Rectal smooth muscle tissue (tissue), 1 donor: ENCODE measurements at regions not wholly inside any gene's neighbourhood (a gene's known extent, or its start where the extent isn't known, plus 50 kb on each side); places are given as distances from the start of the nearest gene placed in this dataset.

Source experiments
- H3K27ac ChIP-seq: one replicate; pipeline ENCODE4 v1.7.0; 2013; ENCODE audit warnings: low read depth, low read length, inconsistent platforms
- H3K27me3 ChIP-seq: one replicate; pipeline ENCODE4 v1.7.0; 2013; ENCODE audit warnings: low read length; ENCODE audit not compliant: control insufficient read depth, insufficient read depth
- H3K36me3 ChIP-seq: one replicate; pipeline ENCODE4 v1.7.0; 2013; ENCODE audit warnings: low read length; ENCODE audit not compliant: control insufficient read depth, insufficient read depth
- H3K4me1 ChIP-seq: one replicate; pipeline ENCODE4 v1.7.0; 2013; ENCODE audit warnings: low read length; ENCODE audit not compliant: control insufficient read depth, insufficient read depth
- H3K4me3 ChIP-seq: one replicate; pipeline ENCODE4 v1.7.0; 2013; ENCODE audit warnings: low read length
- H3K9ac ChIP-seq: one replicate; pipeline ENCODE4 v1.7.0; 2013; ENCODE audit warnings: low read length

DNA sequence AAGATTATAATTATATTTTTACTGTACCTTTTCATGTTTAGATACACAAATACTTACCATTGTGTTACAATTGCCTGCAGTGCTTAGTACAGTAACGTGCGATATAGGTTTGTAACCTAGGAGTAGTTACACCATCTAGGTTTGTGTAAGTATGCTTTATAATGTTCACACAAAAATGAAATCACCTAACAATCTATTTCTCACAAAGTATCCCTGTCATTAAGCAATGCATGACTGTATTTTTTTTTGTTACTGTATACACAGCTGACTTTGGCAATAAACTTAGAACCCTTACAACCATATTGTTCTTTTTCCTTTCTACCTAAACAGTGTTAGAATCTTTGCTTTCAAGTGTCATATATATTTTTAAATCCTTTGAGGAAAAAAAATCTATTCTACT lies 303.0 kb upstream of the E2F7 start:
- Histone ChIP-seq H3K36me3 (no peaks in the 10 kb centered on the region), H3K27me3 (no peaks in the 10 kb centered on the region), H3K4me3 (no peak overlapping the region), H3K27ac (no peak overlapping the region), H3K4me1 (no peaks in the 10 kb centered on the region), H3K9ac (no peak overlapping the region)

DNA sequence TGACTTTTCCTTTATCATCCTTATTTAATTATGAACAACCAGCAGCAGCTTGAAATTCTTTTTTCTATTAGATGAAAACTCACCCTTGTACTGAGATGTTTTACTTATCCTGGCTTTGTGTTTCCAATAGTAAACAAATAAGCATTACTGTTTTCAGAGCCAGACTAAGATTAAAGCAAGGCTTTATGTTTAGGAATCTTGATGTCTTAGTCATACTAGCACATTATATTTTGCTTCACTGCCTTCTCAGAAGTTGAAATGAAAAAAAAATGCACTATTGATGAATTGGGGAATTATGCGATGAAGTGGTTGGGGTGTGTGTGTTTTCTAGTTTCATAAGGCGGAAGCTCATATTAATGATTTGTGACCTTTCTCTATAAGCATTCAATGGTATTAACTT lies 301.2 kb upstream of the E2F7 start:
- Histone ChIP-seq H3K4me1 (no peaks in the 10 kb centered on the region), H3K9ac (no peak overlapping the region), H3K4me3 (no peak overlapping the region), H3K27ac (no peak overlapping the region), H3K27me3 (no peaks in the 10 kb centered on the region), H3K36me3 (no peaks in the 10 kb centered on the region)

DNA sequence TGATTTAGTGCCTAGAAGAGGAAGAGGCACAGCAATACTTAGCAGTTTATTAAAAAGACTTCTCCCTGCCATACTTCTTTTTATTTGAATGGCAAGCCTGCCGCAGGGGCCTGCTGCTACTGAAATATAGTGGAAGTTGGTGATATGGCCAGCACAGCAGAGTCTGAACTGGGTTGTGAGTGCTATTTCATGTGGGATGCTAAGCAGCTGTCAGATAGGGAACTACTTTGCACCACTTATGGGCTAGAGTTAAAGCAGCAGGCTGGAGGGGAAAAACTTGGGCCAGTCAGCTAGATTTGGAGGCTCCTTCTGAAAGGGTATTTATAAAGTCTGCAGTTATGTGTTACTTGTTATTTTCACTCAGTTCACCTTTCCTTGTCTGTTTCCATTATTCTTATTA lies 299.0 kb upstream of the E2F7 start:
- Histone ChIP-seq H3K4me3 (no peak overlapping the region), H3K27me3 (no peaks in the 10 kb centered on the region), H3K9ac (no peak overlapping the region), H3K27ac (no peak overlapping the region), H3K4me1 (no peaks in the 10 kb centered on the region), H3K36me3 (no peaks in the 10 kb centered on the region)

DNA sequence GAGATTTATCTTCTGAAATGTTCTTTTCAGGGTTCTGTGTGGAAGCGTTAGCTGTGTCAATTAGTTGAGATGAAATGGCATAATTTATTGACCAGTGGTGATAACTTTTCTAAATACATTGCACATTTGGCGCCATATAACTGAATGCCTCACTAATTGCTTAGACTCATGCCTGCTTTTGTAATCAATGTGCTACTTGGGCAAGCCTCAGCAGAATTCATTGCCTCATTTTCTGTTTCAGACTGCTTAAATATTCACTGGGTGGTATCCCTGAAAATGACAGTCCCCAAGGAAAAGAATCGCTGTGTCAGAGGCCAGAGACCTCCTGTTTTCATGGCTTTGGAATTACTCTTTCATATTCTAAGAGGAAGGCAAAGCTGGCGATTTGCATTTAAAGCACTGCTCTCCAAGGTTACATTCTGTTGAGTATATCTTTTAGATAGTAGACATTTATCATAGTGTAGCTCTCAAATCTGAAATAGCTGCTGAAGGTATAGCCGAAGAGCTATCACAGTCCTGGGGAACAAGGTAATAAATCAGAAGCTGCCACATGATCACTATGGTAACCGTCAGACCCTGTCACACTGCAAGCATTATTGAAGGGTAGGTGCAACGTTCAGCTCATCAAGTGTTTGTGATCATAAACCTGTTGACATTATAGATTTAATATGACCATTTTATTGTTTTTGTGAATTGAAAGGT lies 297.3 kb upstream of the E2F7 start:
- H3K27ac ChIP-seq: no peak overlapping the region
- H3K9ac ChIP-seq: no peak overlapping the region
- no peaks in the 10 kb centered on the region for H3K27me3 ChIP-seq
- no peaks in the 10 kb centered on the region for H3K4me1 ChIP-seq
- H3K4me3 ChIP-seq: no peak overlapping the region
- no peaks in the 10 kb centered on the region for H3K36me3 ChIP-seq

DNA sequence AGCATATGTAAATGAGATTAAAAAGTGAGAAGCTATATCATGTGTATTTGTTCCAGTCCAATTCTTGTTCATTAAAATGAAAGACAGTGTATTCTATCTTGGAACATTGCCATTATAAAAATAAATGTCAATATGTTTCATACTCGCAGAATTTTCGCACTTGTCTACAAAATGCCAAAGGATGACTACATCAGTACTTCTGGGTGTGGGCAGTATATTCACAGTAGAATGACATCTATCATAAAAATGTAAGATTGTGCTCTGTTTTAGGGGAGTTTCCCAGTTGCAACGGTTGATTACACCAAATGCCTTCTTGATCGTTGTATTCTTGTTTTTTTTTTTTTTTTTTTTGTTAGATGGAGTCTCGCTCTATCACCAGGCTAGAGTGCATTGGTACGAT lies 292.3 kb upstream of the E2F7 start:
- H3K9ac ChIP-seq: no peak overlapping the region
- H3K4me3 ChIP-seq: no peak overlapping the region
- no peaks in the 10 kb centered on the region for H3K27me3 ChIP-seq
- H3K4me1 ChIP-seq: no peaks in the 10 kb centered on the region
- H3K27ac ChIP-seq: no peak overlapping the region
- H3K36me3 ChIP-seq: no peaks in the 10 kb centered on the region

DNA sequence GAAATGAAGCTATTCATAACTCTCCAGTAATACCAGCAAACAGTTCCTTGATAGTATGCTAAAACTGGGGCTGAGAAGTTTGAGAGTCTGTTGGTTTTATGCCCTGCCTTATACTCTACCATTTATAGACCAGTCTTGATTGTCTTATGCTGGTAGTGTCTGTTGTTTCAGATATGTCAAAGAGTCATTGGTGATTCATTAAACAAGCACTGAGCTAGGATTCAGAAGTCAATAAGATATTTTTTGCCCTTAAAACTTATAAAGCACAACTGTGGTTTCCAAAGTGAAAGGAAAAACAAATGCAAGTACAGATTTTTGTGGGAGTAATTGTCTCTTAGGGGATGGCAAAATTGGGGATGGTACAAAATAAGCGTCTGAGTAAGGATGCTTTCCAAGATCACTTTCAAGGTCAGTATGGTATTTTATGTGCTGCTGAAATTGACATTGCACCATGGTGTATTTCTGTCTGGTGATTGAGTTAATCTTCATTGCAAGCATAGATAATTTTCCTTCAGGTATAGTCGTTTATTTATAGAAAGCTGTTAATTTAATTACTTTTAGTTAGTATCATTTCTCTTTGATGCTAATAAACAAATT lies 289.5 kb upstream of the E2F7 start:
- Histone ChIP-seq H3K9ac (no peak overlapping the region), H3K36me3 (no peaks in the 10 kb centered on the region), H3K27ac (no peak overlapping the region), H3K4me1 (no peaks in the 10 kb centered on the region), H3K4me3 (no peak overlapping the region), H3K27me3 (no peaks in the 10 kb centered on the region)

DNA sequence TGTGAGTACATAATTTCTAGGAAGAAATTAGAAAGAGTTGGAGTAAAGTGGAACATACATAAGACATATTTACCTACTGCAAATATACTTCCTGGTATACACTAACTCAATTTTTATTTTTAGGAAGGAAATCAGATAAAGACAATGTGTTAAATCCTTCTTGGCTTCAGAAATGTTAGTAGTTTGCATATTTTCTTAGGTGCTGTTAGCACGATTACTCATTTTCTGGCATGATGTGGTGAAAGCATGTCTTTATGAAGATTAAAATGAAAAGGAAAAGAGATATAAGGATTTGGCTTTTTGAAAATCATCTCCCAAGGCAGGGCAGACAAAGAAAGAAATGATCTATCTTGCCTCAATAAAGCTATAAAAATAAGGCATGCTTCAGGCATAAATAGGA lies 287.6 kb upstream of the E2F7 start:
- H3K27me3 ChIP-seq: no peaks in the 10 kb centered on the region
- H3K4me3 ChIP-seq: no peak overlapping the region
- no peaks in the 10 kb centered on the region for H3K36me3 ChIP-seq
- H3K9ac ChIP-seq: no peak overlapping the region
- no peak overlapping the region for H3K27ac ChIP-seq
- no peaks in the 10 kb centered on the region for H3K4me1 ChIP-seq

DNA sequence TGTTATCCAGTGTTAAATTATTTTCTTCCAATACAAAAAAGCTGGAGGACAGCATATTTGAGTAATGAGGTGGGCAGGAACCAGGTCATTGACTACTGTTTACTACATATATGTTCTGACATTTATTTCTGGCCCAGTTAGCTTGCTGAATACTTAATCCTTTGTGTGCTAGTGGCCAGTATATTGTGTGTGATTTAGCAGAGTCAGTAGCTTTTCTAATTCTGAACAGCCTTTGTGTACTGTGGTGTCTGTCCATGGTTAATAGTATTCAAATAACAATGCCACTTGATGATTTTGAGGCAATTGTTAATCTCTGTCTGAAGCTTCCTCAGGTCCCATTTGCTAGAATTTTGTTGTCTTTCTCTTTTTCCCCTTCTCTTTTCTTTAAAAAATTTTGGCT lies 286.5 kb upstream of the E2F7 start:
- Histone ChIP-seq H3K9ac (no peak overlapping the region), H3K36me3 (no peaks in the 10 kb centered on the region), H3K4me3 (no peak overlapping the region), H3K27ac (no peak overlapping the region), H3K27me3 (no peaks in the 10 kb centered on the region), H3K4me1 (no peaks in the 10 kb centered on the region)

DNA sequence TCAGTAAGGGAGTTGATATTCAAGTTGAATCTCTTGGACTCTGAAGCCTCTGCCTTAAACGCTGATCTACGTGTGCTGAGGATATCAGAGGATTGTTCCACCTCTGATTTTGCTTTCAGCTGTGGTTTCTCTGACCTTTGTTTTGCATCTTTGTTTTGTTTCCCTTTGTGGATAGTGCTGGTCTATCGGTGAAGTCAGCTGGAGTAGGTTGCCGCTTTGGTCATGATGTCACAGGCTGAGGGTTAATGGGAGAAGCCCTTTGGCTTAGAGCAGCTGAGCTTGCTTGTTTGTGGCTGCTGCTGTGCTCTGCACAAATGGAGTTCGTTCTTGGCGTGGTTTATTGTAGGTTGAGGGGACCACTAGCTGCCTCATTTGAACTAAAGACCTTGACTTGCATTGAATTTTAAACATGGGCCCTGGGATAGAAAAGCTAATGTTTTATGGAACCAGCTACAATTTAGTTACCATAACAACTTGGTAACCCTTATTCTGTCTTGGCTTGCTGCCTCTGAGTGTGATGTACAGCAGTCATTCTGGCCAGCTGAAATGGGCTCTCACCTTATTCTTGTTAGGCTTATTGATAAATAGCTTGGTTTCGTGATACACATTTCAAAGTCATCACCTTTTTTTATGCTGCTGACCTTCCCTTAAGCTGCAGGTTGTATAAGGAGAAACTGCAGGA lies 284.5 kb upstream of the E2F7 start:
- Histone ChIP-seq H3K4me3 (no peak overlapping the region), H3K9ac (no peak overlapping the region), H3K4me1 (no peaks in the 10 kb centered on the region), H3K36me3 (no peaks in the 10 kb centered on the region), H3K27me3 (no peaks in the 10 kb centered on the region), H3K27ac (no peak overlapping the region)

DNA sequence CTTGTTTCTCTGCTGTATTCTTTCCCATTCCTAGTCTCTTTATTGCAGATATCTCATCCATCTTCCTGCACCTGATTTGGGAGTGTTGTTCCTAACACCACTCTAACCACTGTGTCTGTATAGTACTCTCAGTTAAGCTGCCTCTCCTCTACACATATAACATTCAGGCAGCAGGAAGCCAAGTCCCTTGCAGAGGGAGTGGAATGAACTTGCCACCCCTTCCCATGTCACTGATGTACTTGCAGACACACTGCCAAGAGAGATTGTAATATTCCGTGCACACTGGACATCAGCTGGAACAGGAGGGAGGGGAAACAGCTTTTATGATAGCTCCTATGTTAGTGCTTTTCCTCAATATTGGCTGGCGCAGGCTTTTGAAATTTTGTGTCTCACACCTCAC lies 281.6 kb upstream of the E2F7 start:
- no peaks in the 10 kb centered on the region for H3K36me3 ChIP-seq
- no peak overlapping the region for H3K4me3 ChIP-seq
- H3K27ac ChIP-seq: no peak overlapping the region
- H3K27me3 ChIP-seq: no peaks in the 10 kb centered on the region
- no peak overlapping the region for H3K9ac ChIP-seq
- H3K4me1 ChIP-seq: no peaks in the 10 kb centered on the region

DNA sequence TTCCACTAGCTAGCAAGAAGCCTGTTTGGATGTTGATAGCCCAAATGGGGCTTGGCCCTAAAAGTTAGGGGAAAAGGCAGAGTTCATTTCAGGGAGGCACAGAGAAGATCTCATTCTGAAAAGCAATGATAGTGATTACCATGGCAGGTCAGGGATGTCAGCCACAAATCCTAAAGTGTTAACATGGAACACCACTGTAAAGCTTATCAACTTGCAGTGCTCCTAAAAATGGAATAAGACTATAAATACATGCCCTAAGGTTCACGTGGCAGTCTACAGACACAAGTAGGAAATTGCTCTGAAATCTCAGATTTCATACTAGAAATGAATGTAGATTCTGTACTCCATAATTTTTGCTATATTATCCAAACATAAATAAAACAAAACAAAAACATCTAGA lies 280.0 kb upstream of the E2F7 start:
- Histone ChIP-seq H3K4me1 (no peaks in the 10 kb centered on the region), H3K36me3 (no peaks in the 10 kb centered on the region), H3K4me3 (no peak overlapping the region), H3K27me3 (no peaks in the 10 kb centered on the region), H3K27ac (no peak overlapping the region), H3K9ac (no peak overlapping the region)

DNA sequence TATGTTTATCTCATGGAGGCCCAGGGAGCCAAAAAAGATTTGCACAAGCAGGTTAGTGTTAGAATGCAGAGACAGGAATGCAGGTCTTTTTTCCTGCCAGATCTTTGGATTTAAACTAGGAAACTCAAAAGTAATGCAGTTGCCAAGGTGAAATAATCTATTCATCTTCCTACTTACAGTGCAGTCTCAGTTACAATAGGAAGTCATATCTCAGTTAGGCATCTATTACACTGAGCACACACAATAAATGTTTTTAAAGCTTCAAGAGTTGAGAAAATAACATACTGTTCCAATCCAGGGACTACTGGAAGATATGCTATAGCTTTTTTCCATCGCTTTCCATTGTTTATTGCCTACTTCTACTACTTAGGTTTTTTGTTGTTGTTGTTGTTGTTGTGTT lies 279.3 kb upstream of the E2F7 start:
- H3K27ac ChIP-seq: no peak overlapping the region
- H3K4me3 ChIP-seq: no peak overlapping the region
- H3K4me1 ChIP-seq: no peaks in the 10 kb centered on the region
- no peaks in the 10 kb centered on the region for H3K27me3 ChIP-seq
- no peaks in the 10 kb centered on the region for H3K36me3 ChIP-seq
- H3K9ac ChIP-seq: no peak overlapping the region

DNA sequence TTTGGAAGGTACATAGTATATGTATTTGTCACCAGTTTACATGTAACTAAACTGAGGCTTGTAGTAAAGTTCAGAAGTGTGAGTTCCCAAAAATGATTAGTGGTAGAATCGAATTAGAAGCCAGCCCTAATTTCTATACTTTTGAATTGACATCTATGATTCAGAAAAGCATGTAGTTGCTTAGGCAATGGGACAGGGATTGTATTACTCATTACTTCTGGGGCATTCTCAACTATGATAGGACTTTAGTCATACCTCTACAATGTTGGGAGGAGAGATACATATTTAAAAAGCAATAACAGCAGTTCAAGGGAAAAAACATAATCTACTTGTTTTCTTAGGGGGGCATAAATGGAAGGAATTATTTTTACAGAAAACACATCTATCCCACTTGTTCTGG lies 277.9 kb upstream of the E2F7 start:
- Histone ChIP-seq H3K4me3 (no peak overlapping the region), H3K27me3 (no peaks in the 10 kb centered on the region), H3K9ac (no peak overlapping the region), H3K36me3 (no peaks in the 10 kb centered on the region), H3K27ac (no peak overlapping the region), H3K4me1 (no peaks in the 10 kb centered on the region)
